HG03342 (cell line): ENCODE measurements at regions not wholly inside any gene's neighbourhood (a gene's known extent, or its start where the extent isn't known, plus 50 kb on each side); places are given as distances from the start of the nearest gene placed in this dataset.
"Not testable (repeated sequence)": the region's sequence is repeated elsewhere in the genome, so short reads cannot be mapped to it uniquely, and the experiment has no call there.

Source experiments
- ATAC-seq: cut with Tn5 transposase; IDR thresholded peaks from one replicate; pipeline ENCODE4 v1.9.1; 2021; ENCODE audit warnings: mild to moderate bottlenecking, moderate library complexity; ENCODE audit not compliant: unreplicated experiment

GRCh38 chr6:71686021-71686677, 200.2 kb upstream of the RIMS1 start:
- ATAC-seq: not testable (repeated sequence)

- ATAC-seq: no peak
These were observed 187.6 kb upstream of the RIMS1 start for GRCh38 chr6:71698702-71699101.

GRCh38 chr6:71706523-71706922, 179.8 kb upstream of the RIMS1 start:
- ATAC-seq: peak; percentile 73

GRCh38 chr6:71707059-71707458, 179.3 kb upstream of the RIMS1 start:
- ATAC-seq: no peak

GRCh38 chr6:71720705-71721104, 165.6 kb upstream of the RIMS1 start:
- ATAC-seq: no peak

GRCh38 chr6:71721642-71722041, 164.7 kb upstream of the RIMS1 start:
- no peak for ATAC-seq

- no peak for ATAC-seq
These were observed 163.6 kb upstream of the RIMS1 start for GRCh38 chr6:71722736-71723135.

GRCh38 chr6:71724456-71725125, 161.8 kb upstream of the RIMS1 start:
- ATAC-seq: no peak

GRCh38 chr6:71725126-71725470, 161.3 kb upstream of the RIMS1 start:
- ATAC-seq: no peak

- ATAC-seq: no peak
These were observed 160.2 kb upstream of the RIMS1 start for GRCh38 chr6:71726121-71726520.

- peak; percentile 97 for ATAC-seq
These were observed 158.6 kb upstream of the RIMS1 start for GRCh38 chr6:71727632-71728294.

GRCh38 chr6:71730284-71730683, 156.1 kb upstream of the RIMS1 start:
- no peak for ATAC-seq

- ATAC-seq: no peak
These were observed 152.1 kb upstream of the RIMS1 start for GRCh38 chr6:71733970-71734899.

- ATAC-seq: peak; percentile 63
These were observed 148.4 kb upstream of the RIMS1 start for GRCh38 chr6:71737953-71738352.

GRCh38 chr6:71745525-71745924, 140.8 kb upstream of the RIMS1 start:
- peak; percentile 55 for ATAC-seq

- ATAC-seq: no peak
These were observed 120.1 kb upstream of the RIMS1 start for GRCh38 chr6:71766146-71766760.

- ATAC-seq: no peak
These were observed 119.6 kb upstream of the RIMS1 start for GRCh38 chr6:71766796-71767195.

- no peak for ATAC-seq
These were observed 118.0 kb upstream of the RIMS1 start for GRCh38 chr6:71768356-71768755.

GRCh38 chr6:71808865-71809264, 77.5 kb upstream of the RIMS1 start:
- ATAC-seq: no peak

- ATAC-seq: no peak
These were observed 75.5 kb upstream of the RIMS1 start for GRCh38 chr6:71810880-71811279.

GRCh38 chr6:71822625-71823024, 63.7 kb upstream of the RIMS1 start:
- ATAC-seq: no peak
